GM20000 (cell line): ENCODE measurements at regions not wholly inside any gene's neighbourhood (a gene's known extent, or its start where the extent isn't known, plus 50 kb on each side); places are given as distances from the start of the nearest gene placed in this dataset.

Source experiments
- DNase-seq: peaks from one replicate; pipeline ENCODE4 v3.0.0; 2012; ENCODE audit warnings: low spot score
- TF ChIP-seq, protein P1 (sequence below): IDR thresholded peaks from 2 replicates; pipeline ENCODE4 v1.5.1; 2012; ENCODE audit warnings: mild to moderate bottlenecking, control low read depth; ENCODE audit errors: extremely low read depth, missing control alignments

- no peak for DNase-seq
- TF ChIP-seq, protein P1, sequence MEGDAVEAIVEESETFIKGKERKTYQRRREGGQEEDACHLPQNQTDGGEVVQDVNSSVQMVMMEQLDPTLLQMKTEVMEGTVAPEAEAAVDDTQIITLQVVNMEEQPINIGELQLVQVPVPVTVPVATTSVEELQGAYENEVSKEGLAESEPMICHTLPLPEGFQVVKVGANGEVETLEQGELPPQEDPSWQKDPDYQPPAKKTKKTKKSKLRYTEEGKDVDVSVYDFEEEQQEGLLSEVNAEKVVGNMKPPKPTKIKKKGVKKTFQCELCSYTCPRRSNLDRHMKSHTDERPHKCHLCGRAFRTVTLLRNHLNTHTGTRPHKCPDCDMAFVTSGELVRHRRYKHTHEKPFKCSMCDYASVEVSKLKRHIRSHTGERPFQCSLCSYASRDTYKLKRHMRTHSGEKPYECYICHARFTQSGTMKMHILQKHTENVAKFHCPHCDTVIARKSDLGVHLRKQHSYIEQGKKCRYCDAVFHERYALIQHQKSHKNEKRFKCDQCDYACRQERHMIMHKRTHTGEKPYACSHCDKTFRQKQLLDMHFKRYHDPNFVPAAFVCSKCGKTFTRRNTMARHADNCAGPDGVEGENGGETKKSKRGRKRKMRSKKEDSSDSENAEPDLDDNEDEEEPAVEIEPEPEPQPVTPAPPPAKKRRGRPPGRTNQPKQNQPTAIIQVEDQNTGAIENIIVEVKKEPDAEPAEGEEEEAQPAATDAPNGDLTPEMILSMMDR: no peak
Observed at GRCh38 chr13:104961246-104961645, 1574.2 kb downstream of the EFNB2 start.

DNA sequence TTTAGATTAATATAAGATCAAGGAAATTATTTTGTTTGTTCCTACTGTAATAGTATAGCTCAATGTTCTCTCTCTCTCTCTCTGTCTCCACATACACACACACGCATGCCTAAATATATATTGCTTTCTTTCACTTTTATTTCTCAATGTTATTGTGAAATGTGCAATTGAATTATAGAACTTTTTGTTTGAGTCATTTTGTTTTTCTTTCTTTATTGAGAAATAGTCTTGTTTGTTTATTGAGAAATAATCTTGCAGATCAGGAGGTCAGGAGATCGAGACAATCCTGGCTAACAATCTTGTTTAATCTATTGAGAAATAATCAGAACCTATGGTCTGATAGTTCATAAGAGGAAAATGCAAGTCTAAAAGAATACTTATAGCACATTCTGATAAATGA is 1581.3 kb downstream of the EFNB2 start:
- no peak for DNase-seq
- TF ChIP-seq, protein P1: no peak

GRCh38 chr13:104953588-104953987 is 1581.9 kb downstream of the EFNB2 start:
- TF ChIP-seq, protein P1: no peak
- DNase-seq: no peak

- no peak for DNase-seq
- TF ChIP-seq, protein P1: no peak
Observed at GRCh38 chr13:104949840-104950740, 1585.4 kb downstream of the EFNB2 start.

- DNase-seq: no peak
- TF ChIP-seq, protein P1: no peak
Observed at GRCh38 chr13:104944176-104944575, 1591.3 kb downstream of the EFNB2 start.

- TF ChIP-seq, protein P1: no peak
Observed at GRCh38 chr13:104943331-104943730, 1592.1 kb downstream of the EFNB2 start.

GRCh38 chr13:104937881-104938280 is 1597.6 kb downstream of the EFNB2 start:
- TF ChIP-seq, protein P1: no peak
- DNase-seq: no peak

More at GRCh38 chr13:104943331-104943730, 1592.1 kb downstream of the EFNB2 start:
- DNase-seq: no peak
